Motor neuron (in vitro differentiated cells): ENCODE measurements at regions not wholly inside any gene's neighbourhood (a gene's known extent, or its start where the extent isn't known, plus 50 kb on each side); places are given as distances from the start of the nearest gene placed in this dataset.

Experiments used
- ATAC-seq, 8 experiments: fragments of 200-7000 bp; cut with Tn5 transposase; replicated peaks in 6 of 8; 2 replicates each; pipeline ENCODE4 v1.8.0; 2021; ENCODE audit warnings: mild to moderate bottlenecking in 8 of 8, moderate library complexity in 8 of 8
- H3K27ac ChIP-seq, 2 donors: fragments of 250-450 bp; sonication (Bioruptor Pico); 2 replicates each; pipeline ENCODE4 v1.9.0; 2021; ENCODE audit warnings: antibody characterized with exemption in 2 of 2, mild to moderate bottlenecking in 2 of 2, moderate library complexity in 1 of 2
- H3K4me1 ChIP-seq, 2 donors: fragments of 250-450 bp; sonication (Bioruptor Pico); replicated peaks in 1 of 2; 2 replicates each; pipeline ENCODE4 v1.6.1; 2021; ENCODE audit warnings: antibody characterized with exemption in 2 of 2, mild to moderate bottlenecking in 2 of 2, moderate library complexity in 1 of 2
- H3K4me3 ChIP-seq, 5 donors: fragments of 250-450 bp; sonication (Bioruptor Pico); 2 replicates each; pipeline ENCODE4 v1.9.0; 2021; ENCODE audit warnings: antibody characterized with exemption in 5 of 5, mild to moderate bottlenecking in 5 of 5, moderate library complexity in 4 of 5
- WGBS, 10 experiments: fragments of 450-650 bp; shearing (Covaris generic); methylation state at CpG; one replicate each; pipeline ENCODE4 v1.0.0; 2022; 5-methylcytosine and 5-hydroxymethylcytosine counted together
- in situ Hi-C, 9 experiments: fragments of 400-800 bp; cut with MboI; loops; one replicate each; pipeline ENCODE4 v1.15.0; 2021; ENCODE audit warnings: low sequenced_read_pairs in 9 of 9, low pct_unique_long_range_greater_than_20kb in 2 of 9; ENCODE audit not compliant: unreplicated experiment in 9 of 9

- no peak overlapping the region for H3K4me3 ChIP-seq
- H3K27ac ChIP-seq, result no peak overlapping the region
- no peak for ATAC-seq
- H3K4me1 ChIP-seq, result no peaks in the 10 kb centered on the region
- in situ Hi-C loops, result no loop called here
Observed at GRCh38 chr10:52615331-52615730, 157.3 kb downstream of the MBL2 start.

DNA sequence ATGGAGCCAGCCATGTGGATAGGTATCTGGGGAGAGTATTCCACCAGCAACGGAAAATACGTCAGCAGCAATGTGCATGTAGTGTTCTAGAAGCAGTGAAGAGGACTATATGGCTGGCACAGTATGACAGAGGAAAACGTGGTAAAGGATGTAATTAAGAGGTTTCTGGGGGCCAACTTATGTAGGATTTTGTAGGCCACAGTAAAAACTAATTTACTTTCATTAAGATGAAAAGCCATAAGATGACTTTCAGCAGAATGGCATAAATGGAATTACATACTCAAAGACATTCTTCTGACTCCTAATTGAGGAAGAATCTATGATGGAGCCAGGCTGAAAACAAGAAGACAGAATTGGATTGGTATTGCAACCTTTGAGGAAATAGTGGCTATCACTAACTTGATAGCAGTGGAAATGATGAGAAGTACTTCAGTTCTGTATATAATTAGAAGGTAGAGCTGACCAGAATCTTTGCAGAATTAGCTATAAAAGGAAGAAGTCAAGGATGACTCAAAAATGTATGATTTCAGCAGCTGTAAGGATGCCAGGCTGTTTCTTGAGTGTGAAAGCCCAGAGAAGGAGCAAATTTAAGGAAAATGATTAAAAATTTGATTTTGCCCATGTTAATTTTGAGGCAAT, 156.7 kb downstream of the MBL2 start:
- no peaks in the 10 kb centered on the region for H3K4me1 ChIP-seq
- ATAC-seq, result no peak
- WGBS, 10 experiments, result 41 to 89% (median 82%) methylated on average over 2 to 3 of the region's 3 CpGs; no CpG with 5 or more reads in 1 of the 10 experiments
- H3K4me3 ChIP-seq, result no peak overlapping the region
- H3K27ac ChIP-seq, result no peak overlapping the region
- in situ Hi-C loops, result no loop called here

GRCh38 chr10:52616395-52616764, 156.2 kb downstream of the MBL2 start:
- Histone ChIP-seq H3K4me1 (no peaks in the 10 kb centered on the region), H3K4me3 (no peak overlapping the region), H3K27ac (no peak overlapping the region)
- in situ Hi-C loops, result no loop called here
- 60 to 100% (median 71%) methylated on average over 1 of the region's 1 CpG; no CpG with 5 or more reads in 4 of the 10 experiments for WGBS, 10 experiments
- ATAC-seq, result no peak

- H3K4me1 ChIP-seq, result peaks cover 0 to 2% of the 10 kb centered on the region in 2 donors
- 0 to 100% (median 63%) methylated on average over 1 of the region's 1 CpG; no CpG with 5 or more reads in 2 of the 10 experiments for WGBS, 10 experiments
- ATAC-seq, result no peak
- in situ Hi-C loops, result no loop called here
- H3K27ac ChIP-seq, result no peak overlapping the region
- H3K4me3 ChIP-seq, result no peak overlapping the region
Observed at GRCh38 chr10:52617346-52617745, 155.2 kb downstream of the MBL2 start.

GRCh38 chr10:52619052-52619451, 153.5 kb downstream of the MBL2 start:
- H3K4me3 ChIP-seq, result no peak overlapping the region
- in situ Hi-C loops, result no loop called here

DNA sequence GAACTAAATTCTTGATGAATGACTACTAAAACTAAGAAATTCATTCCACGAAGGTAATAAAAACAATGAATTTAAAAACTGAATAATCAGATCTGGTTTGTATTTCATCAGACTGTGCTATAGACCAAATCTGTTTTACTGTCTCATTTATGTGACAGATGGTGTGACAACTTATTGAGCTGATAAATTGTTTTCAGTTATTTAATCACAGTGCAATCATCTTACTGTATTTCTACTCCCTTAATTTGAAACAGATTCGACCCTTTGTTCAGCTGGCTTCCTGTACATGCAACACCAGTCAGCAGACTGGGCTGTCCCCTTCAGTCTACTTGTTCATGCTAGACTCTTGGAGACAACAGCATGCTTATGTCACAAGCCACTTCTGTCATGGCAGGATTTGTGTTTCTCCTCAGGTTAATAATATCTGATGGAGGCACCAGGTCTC, 150.9 kb downstream of the MBL2 start:
- in situ Hi-C loops, result no loop called here
- WGBS, 10 experiments, result 0 to 100% (median 71%) methylated on average over 1 to 2 of the region's 2 CpGs; no CpG with 5 or more reads in 1 of the 10 experiments
- peak in 6 of 8 experiments; percentile 45 to 70 (median 52) for ATAC-seq
- no peak overlapping the region for H3K27ac ChIP-seq
- no peak overlapping the region for H3K4me3 ChIP-seq
- peaks cover 0 to 2% of the 10 kb centered on the region in 2 donors for H3K4me1 ChIP-seq

More at GRCh38 chr10:52619052-52619451, 153.5 kb downstream of the MBL2 start:
- no peak for ATAC-seq
- Histone ChIP-seq H3K4me1 (peaks cover 0 to 2% of the 10 kb centered on the region in 2 donors), H3K27ac (no peak overlapping the region)
- WGBS, 10 experiments, result 50 to 100% (median 83%) methylated on average over 1 of the region's 1 CpG; no CpG with 5 or more reads in 5 of the 10 experiments

- Histone ChIP-seq H3K4me1 (peaks cover 0 to 2% of the 10 kb centered on the region in 2 donors), H3K4me3 (no peak overlapping the region), H3K27ac (no peak overlapping the region)
- ATAC-seq, result no peak
- in situ Hi-C loops, result no loop called here
- WGBS, 10 experiments, result 40 to 100% (median 81%) methylated on average over 2 of the region's 2 CpGs; no CpG with 5 or more reads in 2 of the 10 experiments
Observed at GRCh38 chr10:52623761-52624160, 148.8 kb downstream of the MBL2 start.

DNA sequence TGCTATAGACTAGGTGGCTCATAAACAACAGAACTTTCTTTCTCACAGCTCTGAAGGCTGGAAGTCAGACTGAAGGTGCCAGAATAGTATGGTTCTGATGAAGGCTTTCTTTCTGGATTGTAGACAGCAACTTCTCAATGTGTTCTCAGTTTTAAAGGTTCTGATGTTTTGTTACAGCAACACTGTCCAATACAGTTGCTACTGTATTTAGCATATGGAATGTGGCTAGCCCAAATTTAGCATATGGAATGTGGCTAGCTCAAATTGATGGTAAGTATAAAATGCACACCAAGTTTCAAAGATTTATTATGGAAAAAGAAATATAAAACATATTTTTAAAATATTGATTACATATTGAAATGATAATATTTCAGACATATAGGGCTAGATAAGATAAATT, 145.3 kb downstream of the MBL2 start:
- Histone ChIP-seq H3K27ac (no peak overlapping the region), H3K4me3 (no peak overlapping the region), H3K4me1 (peaks cover under 1 to 2% of the 10 kb centered on the region in 2 donors)
- in situ Hi-C loops, result no loop called here
- ATAC-seq, result peak in 3 of 8 experiments; percentile 59 to 86 (median 74)

- 49 to 100% (median 66%) methylated on average over 1 to 2 of the region's 2 CpGs for WGBS, 10 experiments
- ATAC-seq, result no peak
- Histone ChIP-seq H3K4me3 (no peak overlapping the region), H3K4me1 (peaks cover 3 to 7% of the 10 kb centered on the region in 2 donors), H3K27ac (no peak overlapping the region)
- in situ Hi-C loops, result no loop called here
Observed at GRCh38 chr10:52631146-52631545, 141.4 kb downstream of the MBL2 start.

- in situ Hi-C loops, result no loop called here
- Histone ChIP-seq H3K4me3 (no peak overlapping the region), H3K27ac (no peak overlapping the region), H3K4me1 (peaks cover 3 to 7% of the 10 kb centered on the region in 2 donors)
- ATAC-seq, result no peak
Observed at GRCh38 chr10:52631648-52632047, 140.9 kb downstream of the MBL2 start.

DNA sequence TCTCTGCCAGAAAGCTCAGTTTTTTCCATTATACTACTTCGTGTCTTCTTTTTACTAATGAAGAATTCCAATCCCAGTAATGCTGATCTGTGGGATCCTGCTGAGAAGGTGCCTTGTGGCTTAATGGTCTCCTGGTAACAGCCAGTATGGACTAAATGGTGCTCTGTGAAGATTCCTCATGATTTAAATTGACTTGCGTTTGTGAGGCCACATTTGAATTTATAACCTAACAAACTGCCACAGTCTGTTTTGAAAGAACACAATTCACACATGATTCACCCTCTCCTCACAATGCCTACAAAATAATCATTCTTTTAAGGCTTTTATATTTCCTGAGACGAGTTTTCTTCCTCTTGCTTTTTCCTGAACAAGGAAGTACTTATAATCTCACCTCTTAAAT, 140.0 kb downstream of the MBL2 start:
- in situ Hi-C loops, result no loop called here
- peaks cover 3 to 7% of the 10 kb centered on the region in 2 donors for H3K4me1 ChIP-seq
- H3K27ac ChIP-seq, result no peak overlapping the region
- no peak overlapping the region for H3K4me3 ChIP-seq
- 0 to 83% (median 11%) methylated on average over 1 to 3 of the region's 3 CpGs; no CpG with 5 or more reads in 2 of the 10 experiments for WGBS, 10 experiments
- ATAC-seq, result peak in 5 of 8 experiments; percentile 27 to 82 (median 45)

DNA sequence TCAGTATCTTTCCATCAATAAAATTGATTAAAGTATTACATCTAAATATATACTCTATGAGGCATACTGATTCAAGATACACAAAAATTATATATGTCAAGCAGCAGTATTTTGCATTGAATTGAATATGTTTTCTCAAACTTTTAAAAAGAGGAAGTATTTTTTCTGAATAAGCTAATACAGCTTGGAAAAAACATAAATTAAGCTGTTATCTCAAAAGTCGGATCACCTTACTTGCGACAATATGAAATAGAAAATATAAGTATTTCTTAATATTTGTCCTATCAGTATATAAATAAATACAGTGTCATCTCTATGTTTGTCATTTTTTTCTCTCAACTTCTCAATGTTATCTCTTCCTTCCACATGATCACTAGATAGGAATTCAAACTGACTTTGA, 139.3 kb downstream of the MBL2 start:
- in situ Hi-C loops, result no loop called here
- Histone ChIP-seq H3K4me3 (no peak overlapping the region), H3K4me1 (peaks cover 3 to 7% of the 10 kb centered on the region in 2 donors), H3K27ac (no peak overlapping the region)
- no peak for ATAC-seq
- WGBS, 10 experiments, result 0 to 100% (median 96%) methylated on average over 1 to 2 of the region's 2 CpGs; no CpG with 5 or more reads in 1 of the 10 experiments

DNA sequence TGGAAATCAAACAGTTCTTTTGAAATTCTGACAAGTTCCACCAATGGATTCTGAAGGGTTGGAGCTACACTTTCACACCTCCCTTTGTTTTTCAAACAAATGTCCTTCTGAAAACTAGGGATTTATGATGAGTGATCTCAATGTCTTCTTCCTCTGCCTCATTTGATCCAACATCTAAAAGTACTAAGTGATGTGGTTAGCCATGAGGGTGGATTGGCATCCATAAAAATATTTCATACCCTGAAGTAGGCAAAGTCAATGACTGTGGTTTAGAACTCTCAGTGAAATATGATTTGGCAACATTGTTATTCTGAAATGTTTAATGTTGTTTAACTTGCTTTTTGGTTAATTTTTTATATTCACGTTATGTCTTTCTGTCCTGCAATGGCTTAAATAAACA, 136.9 kb downstream of the MBL2 start:
- 46 to 100% (median 91%) methylated on average over 1 of the region's 1 CpG for WGBS, 10 experiments
- ATAC-seq, result no peak
- in situ Hi-C loops, result no loop called here

DNA sequence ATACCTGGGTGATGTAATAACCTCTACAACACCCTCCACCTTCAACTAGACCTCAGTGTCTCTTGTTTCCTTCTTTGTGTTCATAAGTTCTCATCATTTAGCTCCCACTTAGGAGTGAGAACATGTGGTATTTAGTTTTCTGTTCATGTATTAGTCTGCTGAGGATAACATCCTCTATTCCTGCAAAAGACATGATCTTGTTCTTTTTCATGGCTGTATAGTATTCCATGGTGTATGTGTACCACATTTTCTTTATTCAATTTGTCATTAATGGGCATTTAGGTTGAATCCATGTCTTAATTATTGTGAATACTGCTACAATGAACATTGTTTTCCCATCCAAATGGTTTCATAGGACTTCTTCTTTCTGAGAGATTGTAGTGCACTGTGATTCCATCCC, 135.7 kb downstream of the MBL2 start:
- in situ Hi-C loops, result no loop called here
- H3K4me3 ChIP-seq, result no peak overlapping the region
- no peak for ATAC-seq
- H3K27ac ChIP-seq, result no peak overlapping the region
- peaks cover 3 to 7% of the 10 kb centered on the region in 2 donors for H3K4me1 ChIP-seq

More for the DNA sequence above, 136.9 kb downstream of the MBL2 start:
- Histone ChIP-seq H3K4me1 (peaks cover 3 to 7% of the 10 kb centered on the region in 2 donors), H3K27ac (no peak overlapping the region), H3K4me3 (no peak overlapping the region)
